Liver (tissue), 8 donors: ENCODE measurements at regions not wholly inside any gene's neighbourhood (a gene's known extent, or its start where the extent isn't known, plus 50 kb on each side); places are given as distances from the start of the nearest gene placed in this dataset.

ENCODE experiments used
- DNase-seq: peaks from one replicate; pipeline ENCODE4 v3.0.0-alpha.2; 2017; ENCODE audit warnings: low spot score
- H3K27ac ChIP-seq, 2 donors: one replicate each; pipeline ENCODE4 v1.7.0; 2013; ENCODE audit warnings: inconsistent platforms in 2 of 2, low read length in 2 of 2, control low read depth in 1 of 2, low read depth in 1 of 2, mild to moderate bottlenecking in 1 of 2
- H3K27me3 ChIP-seq, 4 donors: one replicate each; pipeline versions ENCODE4 v1.6.1 to v1.7.0; 2013; ENCODE audit warnings: low read length in 3 of 4, inconsistent platforms in 1 of 4, mild to moderate bottlenecking in 1 of 4, moderate library complexity in 1 of 4; ENCODE audit not compliant: control insufficient read depth in 4 of 4, insufficient read depth in 4 of 4
- H3K36me3 ChIP-seq, 4 donors: one replicate each; pipeline versions ENCODE4 v1.6.1 to v1.7.0; 2013; ENCODE audit warnings: low read length in 3 of 4, mild to moderate bottlenecking in 3 of 4, low read depth in 1 of 4, moderate library complexity in 1 of 4; ENCODE audit not compliant: control insufficient read depth in 4 of 4, insufficient read depth in 3 of 4
- H3K4me1 ChIP-seq, 4 donors: one replicate each; pipeline versions ENCODE4 v1.6.1 to v1.7.0; 2013; ENCODE audit warnings: low read length in 3 of 4, mild to moderate bottlenecking in 3 of 4, moderate library complexity in 1 of 4; ENCODE audit not compliant: control insufficient read depth in 4 of 4, insufficient read depth in 4 of 4
- H3K4me3 ChIP-seq, 3 donors: one replicate each; pipeline versions ENCODE4 v1.6.1 to v1.7.0; 2013; ENCODE audit warnings: low read length in 3 of 3, control low read depth in 1 of 3, low read depth in 1 of 3, mild to moderate bottlenecking in 1 of 3
- H3K9ac ChIP-seq, 2 donors: one replicate each; pipeline ENCODE4 v1.7.0; 2013; ENCODE audit warnings: low read length in 2 of 2, mild to moderate bottlenecking in 2 of 2, moderate library complexity in 2 of 2, control low read depth in 1 of 2, low read depth in 1 of 2
- H3K9me3 ChIP-seq, 4 donors: one replicate each; pipeline versions ENCODE4 v1.6.1 to v1.7.0; 2013; ENCODE audit warnings: low read length in 3 of 4; ENCODE audit not compliant: control insufficient read depth in 4 of 4
- EGR1 ChIP-seq, 2 donors: IDR thresholded peaks; 2 replicates each; pipeline ENCODE4 v1.6.1; 2016 to 2018; ENCODE audit warnings: antibody characterized with exemption in 2 of 2, low read depth in 2 of 2
- FOXA1 ChIP-seq: IDR thresholded peaks from 2 replicates; pipeline ENCODE4 v1.6.1; 2016; ENCODE audit warnings: antibody characterized with exemption
- FOXA2 ChIP-seq: IDR thresholded peaks from 2 replicates; pipeline ENCODE4 v1.6.1; 2016; ENCODE audit warnings: antibody characterized with exemption
- GABPA ChIP-seq, 2 donors: IDR thresholded peaks in 1 of 2; conservative IDR thresholded peaks in 1 of 2; 2 replicates each; pipeline ENCODE4 v1.6.1; 2016; ENCODE audit warnings: antibody characterized with exemption in 2 of 2, mild to moderate bottlenecking in 1 of 2, moderate library complexity in 1 of 2
- HNF4A ChIP-seq, 2 donors: conservative IDR thresholded peaks; 2 replicates each; pipeline ENCODE4 v1.6.1; 2016; ENCODE audit warnings: antibody characterized with exemption in 2 of 2, mild to moderate bottlenecking in 2 of 2
- HNF4G ChIP-seq: IDR thresholded peaks from 2 replicates; pipeline ENCODE4 v1.6.1; 2016; ENCODE audit warnings: antibody characterized with exemption
- JUND ChIP-seq, 2 donors: IDR thresholded peaks; 2 replicates each; pipeline ENCODE4 v1.6.1; 2016; ENCODE audit warnings: antibody characterized with exemption in 2 of 2
- NR2F2 ChIP-seq: IDR thresholded peaks from 2 replicates; pipeline ENCODE4 v1.6.1; 2016; ENCODE audit warnings: antibody characterized with exemption
- RAD21 ChIP-seq, 2 donors: IDR thresholded peaks; 2 replicates each; pipeline ENCODE4 v1.6.1; 2016; ENCODE audit warnings: antibody characterized with exemption in 2 of 2, mild to moderate bottlenecking in 2 of 2
- RXRA ChIP-seq, 2 donors: IDR thresholded peaks; 2 replicates each; pipeline ENCODE4 v1.6.1; 2017 to 2018; ENCODE audit warnings: antibody characterized with exemption in 2 of 2, mild to moderate bottlenecking in 1 of 2
- SP1 ChIP-seq: IDR thresholded peaks from 2 replicates; pipeline ENCODE4 v1.6.1; 2018; ENCODE audit warnings: antibody characterized with exemption, mild to moderate bottlenecking
- TAF1 ChIP-seq: conservative IDR thresholded peaks from 2 replicates; pipeline ENCODE4 v1.6.1; 2016; ENCODE audit warnings: antibody characterized with exemption, mild to moderate bottlenecking
- YY1 ChIP-seq: IDR thresholded peaks from 2 replicates; pipeline ENCODE4 v1.6.1; 2016; ENCODE audit warnings: antibody characterized with exemption, mild to moderate bottlenecking
- WGBS: extraction: QIAGEN DNeasy Blood & Tissue Kit; methylation state at CpG from one replicate; pipeline ENCODE4 v1.1.7; 2013; 5-methylcytosine and 5-hydroxymethylcytosine counted together
- TF ChIP-seq, protein P1 (sequence below): IDR thresholded peaks from 2 replicates; pipeline ENCODE4 v1.6.1; 2016; ENCODE audit warnings: antibody characterized with exemption
- TF ChIP-seq, protein P2 (sequence below): IDR thresholded peaks from 2 replicates; pipeline ENCODE4 v1.6.1; 2016; ENCODE audit warnings: antibody characterized with exemption, mild to moderate bottlenecking
- TF ChIP-seq, protein P3 (sequence below): fragments of 150-350 bp; IDR thresholded peaks from 2 replicates; pipeline ENCODE4 v1.5.1; 2017; ENCODE audit warnings: improper control_type of control experiment, low read depth, low read length; ENCODE audit not compliant: missing input control
- TF ChIP-seq, protein P4 (sequence below): IDR thresholded peaks from 2 replicates; pipeline ENCODE4 v1.6.1; 2016; ENCODE audit warnings: antibody characterized with exemption
- TF ChIP-seq, protein P5 (sequence below): IDR thresholded peaks from 2 replicates; pipeline ENCODE4 v1.6.1; 2016; ENCODE audit warnings: antibody characterized with exemption
- donor health status: healthy.
- donor health status: healthy.
- donor health status: healthy.
- donor health status: healthy.
- donor health status: healthy.

DNA sequence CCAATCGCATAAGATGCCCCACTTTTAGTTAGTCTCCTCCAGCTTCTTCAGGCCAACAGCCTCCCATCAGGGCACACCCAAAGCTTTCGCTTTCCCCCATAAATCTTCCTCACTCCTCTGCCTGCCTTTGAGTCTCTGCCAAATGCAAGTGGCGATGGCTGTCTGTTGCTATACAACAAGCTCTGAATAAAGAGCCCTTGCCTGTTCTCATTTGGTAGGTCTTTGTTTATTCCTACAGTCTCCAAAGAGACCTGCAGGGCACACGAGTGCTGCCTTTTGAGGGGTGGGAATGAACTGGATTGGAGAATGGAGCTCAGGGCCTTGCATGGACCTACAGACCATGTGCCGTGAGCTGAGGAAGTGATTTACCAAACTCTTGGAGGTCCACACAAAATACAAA is 52.2 kb upstream of the SOD3 start:
- Histone ChIP-seq H3K9me3 (no peaks in the 10 kb centered on the region), H3K27ac (no peak overlapping the region), H3K9ac (no peak overlapping the region), H3K27me3 (no peaks in the 10 kb centered on the region), H3K4me1 (no peaks in the 10 kb centered on the region), H3K36me3 (no peaks in the 10 kb centered on the region), H3K4me3 (no peak overlapping the region)
- no peak for DNase-seq
- 87% methylated on average over 5 of the region's 5 CpGs for WGBS
- TF ChIP-seq, protein P1, sequence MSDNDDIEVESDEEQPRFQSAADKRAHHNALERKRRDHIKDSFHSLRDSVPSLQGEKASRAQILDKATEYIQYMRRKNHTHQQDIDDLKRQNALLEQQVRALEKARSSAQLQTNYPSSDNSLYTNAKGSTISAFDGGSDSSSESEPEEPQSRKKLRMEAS, result no peak
- TF ChIP-seq FOXA1 (no peak), FOXA2 (no peak), TAF1 (no peak), HNF4G (no peak), RXRA (IDR thresholded peaks at IDR 0.05) (no peak), GABPA (IDR thresholded peaks at IDR 0.05 in 1 of 2, conservative IDR thresholded peaks at IDR 0.05 in 1 of 2) (no peak), RAD21 (IDR thresholded peaks at IDR 0.05) (no peak), SP1 (no peak), EGR1 (IDR thresholded peaks at IDR 0.05; ENCODE audit: low read depth in 2 of 2) (no peak), NR2F2 (no peak), JUND (IDR thresholded peaks at IDR 0.05) (no peak), HNF4A (conservative IDR thresholded peaks at IDR 0.05) (no peak), YY1 (no peak)
- TF ChIP-seq, protein P2, sequence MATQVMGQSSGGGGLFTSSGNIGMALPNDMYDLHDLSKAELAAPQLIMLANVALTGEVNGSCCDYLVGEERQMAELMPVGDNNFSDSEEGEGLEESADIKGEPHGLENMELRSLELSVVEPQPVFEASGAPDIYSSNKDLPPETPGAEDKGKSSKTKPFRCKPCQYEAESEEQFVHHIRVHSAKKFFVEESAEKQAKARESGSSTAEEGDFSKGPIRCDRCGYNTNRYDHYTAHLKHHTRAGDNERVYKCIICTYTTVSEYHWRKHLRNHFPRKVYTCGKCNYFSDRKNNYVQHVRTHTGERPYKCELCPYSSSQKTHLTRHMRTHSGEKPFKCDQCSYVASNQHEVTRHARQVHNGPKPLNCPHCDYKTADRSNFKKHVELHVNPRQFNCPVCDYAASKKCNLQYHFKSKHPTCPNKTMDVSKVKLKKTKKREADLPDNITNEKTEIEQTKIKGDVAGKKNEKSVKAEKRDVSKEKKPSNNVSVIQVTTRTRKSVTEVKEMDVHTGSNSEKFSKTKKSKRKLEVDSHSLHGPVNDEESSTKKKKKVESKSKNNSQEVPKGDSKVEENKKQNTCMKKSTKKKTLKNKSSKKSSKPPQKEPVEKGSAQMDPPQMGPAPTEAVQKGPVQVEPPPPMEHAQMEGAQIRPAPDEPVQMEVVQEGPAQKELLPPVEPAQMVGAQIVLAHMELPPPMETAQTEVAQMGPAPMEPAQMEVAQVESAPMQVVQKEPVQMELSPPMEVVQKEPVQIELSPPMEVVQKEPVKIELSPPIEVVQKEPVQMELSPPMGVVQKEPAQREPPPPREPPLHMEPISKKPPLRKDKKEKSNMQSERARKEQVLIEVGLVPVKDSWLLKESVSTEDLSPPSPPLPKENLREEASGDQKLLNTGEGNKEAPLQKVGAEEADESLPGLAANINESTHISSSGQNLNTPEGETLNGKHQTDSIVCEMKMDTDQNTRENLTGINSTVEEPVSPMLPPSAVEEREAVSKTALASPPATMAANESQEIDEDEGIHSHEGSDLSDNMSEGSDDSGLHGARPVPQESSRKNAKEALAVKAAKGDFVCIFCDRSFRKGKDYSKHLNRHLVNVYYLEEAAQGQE, result no peak
- TF ChIP-seq, protein P3, sequence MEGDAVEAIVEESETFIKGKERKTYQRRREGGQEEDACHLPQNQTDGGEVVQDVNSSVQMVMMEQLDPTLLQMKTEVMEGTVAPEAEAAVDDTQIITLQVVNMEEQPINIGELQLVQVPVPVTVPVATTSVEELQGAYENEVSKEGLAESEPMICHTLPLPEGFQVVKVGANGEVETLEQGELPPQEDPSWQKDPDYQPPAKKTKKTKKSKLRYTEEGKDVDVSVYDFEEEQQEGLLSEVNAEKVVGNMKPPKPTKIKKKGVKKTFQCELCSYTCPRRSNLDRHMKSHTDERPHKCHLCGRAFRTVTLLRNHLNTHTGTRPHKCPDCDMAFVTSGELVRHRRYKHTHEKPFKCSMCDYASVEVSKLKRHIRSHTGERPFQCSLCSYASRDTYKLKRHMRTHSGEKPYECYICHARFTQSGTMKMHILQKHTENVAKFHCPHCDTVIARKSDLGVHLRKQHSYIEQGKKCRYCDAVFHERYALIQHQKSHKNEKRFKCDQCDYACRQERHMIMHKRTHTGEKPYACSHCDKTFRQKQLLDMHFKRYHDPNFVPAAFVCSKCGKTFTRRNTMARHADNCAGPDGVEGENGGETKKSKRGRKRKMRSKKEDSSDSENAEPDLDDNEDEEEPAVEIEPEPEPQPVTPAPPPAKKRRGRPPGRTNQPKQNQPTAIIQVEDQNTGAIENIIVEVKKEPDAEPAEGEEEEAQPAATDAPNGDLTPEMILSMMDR, result no peak
- TF ChIP-seq, protein P4, sequence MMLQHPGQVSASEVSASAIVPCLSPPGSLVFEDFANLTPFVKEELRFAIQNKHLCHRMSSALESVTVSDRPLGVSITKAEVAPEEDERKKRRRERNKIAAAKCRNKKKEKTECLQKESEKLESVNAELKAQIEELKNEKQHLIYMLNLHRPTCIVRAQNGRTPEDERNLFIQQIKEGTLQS, result no peak
- TF ChIP-seq, protein P5, sequence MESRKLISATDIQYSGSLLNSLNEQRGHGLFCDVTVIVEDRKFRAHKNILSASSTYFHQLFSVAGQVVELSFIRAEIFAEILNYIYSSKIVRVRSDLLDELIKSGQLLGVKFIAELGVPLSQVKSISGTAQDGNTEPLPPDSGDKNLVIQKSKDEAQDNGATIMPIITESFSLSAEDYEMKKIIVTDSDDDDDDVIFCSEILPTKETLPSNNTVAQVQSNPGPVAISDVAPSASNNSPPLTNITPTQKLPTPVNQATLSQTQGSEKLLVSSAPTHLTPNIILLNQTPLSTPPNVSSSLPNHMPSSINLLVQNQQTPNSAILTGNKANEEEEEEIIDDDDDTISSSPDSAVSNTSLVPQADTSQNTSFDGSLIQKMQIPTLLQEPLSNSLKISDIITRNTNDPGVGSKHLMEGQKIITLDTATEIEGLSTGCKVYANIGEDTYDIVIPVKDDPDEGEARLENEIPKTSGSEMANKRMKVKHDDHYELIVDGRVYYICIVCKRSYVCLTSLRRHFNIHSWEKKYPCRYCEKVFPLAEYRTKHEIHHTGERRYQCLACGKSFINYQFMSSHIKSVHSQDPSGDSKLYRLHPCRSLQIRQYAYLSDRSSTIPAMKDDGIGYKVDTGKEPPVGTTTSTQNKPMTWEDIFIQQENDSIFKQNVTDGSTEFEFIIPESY, result no peak
